ENCODE measurements at regions not wholly inside any gene's neighbourhood (a gene's known extent, or its start where the extent isn't known, plus 50 kb on each side); places are given as distances from the start of the nearest gene placed in this dataset.

- FAIRE-seq, result no peak
- ATAC-seq, result no peak
- no peak overlapping the region for H3K27ac ChIP-seq
- H3K9me3 ChIP-seq, result no peaks in the 10 kb centered on the region
- ChIA-PET CTCF (interaction anchor here (1.0 to 1.1 kb wide), 2 partner anchors 16 to 106 kb away, joined by 3 read pairs; no protein-coding TSS in a partner anchor), POLR2A (no interaction called here)
- no peaks in the 10 kb centered on the region for H3K4me1 ChIP-seq
- 78% methylated on average over 4 of the region's 4 CpGs for WGBS (ENCODE audit: missing lambda C conversion rate)
- TF ChIP-seq ATOH8 (CRISPR knock-in tag; IDR thresholded peaks at IDR 0.05; ENCODE audit: low read depth), result no peak
- TF ChIP-seq NPAS2 (CRISPR knock-in tag; IDR thresholded peaks at IDR 0.05; ENCODE audit: borderline replicate concordance), result no peak
- TF ChIP-seq EHF (CRISPR knock-in tag; IDR thresholded peaks at IDR 0.05), result no peak
- no peak for TF ChIP-seq HES2 (IDR thresholded peaks at IDR 0.05)
- no peak for TF ChIP-seq RCOR1 (IDR thresholded peaks at IDR 0.05; ENCODE audit: low read depth, low read length)
- no peak for TF ChIP-seq ZC3H11A (IDR thresholded peaks at IDR 0.05)
- no peak for TF ChIP-seq FOSL2 (IDR thresholded peaks at IDR 0.05)
- no peak for TF ChIP-seq FOSL2 (CRISPR knock-in tag; IDR thresholded peaks at IDR 0.05)
- no peak for TF ChIP-seq EP300 (IDR thresholded peaks at IDR 0.05)
- no peak for TF ChIP-seq CHD4 (IDR thresholded peaks at IDR 0.05; ENCODE audit: borderline replicate concordance)
- TF ChIP-seq CTCF (IDR thresholded peaks at IDR 0.05), result no peak
- H3K4me3 ChIP-seq, result no peak overlapping the region
- no peak for DNase-seq (ENCODE audit: low read depth in 1 of 2, low spot score in 1 of 2)
- H3K4me2 ChIP-seq, result no peak overlapping the region
Measured at GRCh38 chr1:168823988-168824387, 95.0 kb upstream of the DPT start.

GRCh38 chr1:168824418-168825065, 95.5 kb upstream of the DPT start:
- ATAC-seq, result no peak
- H3K4me1 ChIP-seq, result no peaks in the 10 kb centered on the region
- no peaks in the 10 kb centered on the region for H3K9me3 ChIP-seq
- 64% methylated on average over 2 of the region's 2 CpGs for WGBS (ENCODE audit: missing lambda C conversion rate)
- H3K4me2 ChIP-seq, result no peak overlapping the region
- ChIA-PET CTCF (interaction anchor here (1.0 to 1.1 kb wide), 2 partner anchors 15 to 105 kb away, joined by 3 read pairs; no protein-coding TSS in a partner anchor), POLR2A (no interaction called here)
- TF ChIP-seq FOSB (CRISPR knock-in tag; IDR thresholded peaks at IDR 0.05), result no peak
- TF ChIP-seq ESRRA (IDR thresholded peaks at IDR 0.05; ENCODE audit: borderline replicate concordance, low read length), result no peak
- no peak overlapping the region for H3K27ac ChIP-seq
- no peak for DNase-seq (ENCODE audit: low read depth in 1 of 2, low spot score in 1 of 2)
- FAIRE-seq, result no peak
- no peak overlapping the region for H3K4me3 ChIP-seq

GRCh38 chr1:168825129-168825528, 96.1 kb upstream of the DPT start:
- CTCF ChIA-PET, result interaction anchor here (1.1 kb wide), 1 partner anchor 14 kb away, joined by 3 read pairs; no protein-coding TSS in a partner anchor

More at GRCh38 chr1:168825129-168825528, 96.1 kb upstream of the DPT start:
- TF ChIP-seq E2F6 (IDR thresholded peaks at IDR 0.05; ENCODE audit: borderline replicate concordance, low read depth) (no peak), PBX3 (IDR thresholded peaks at IDR 0.05) (no peak), ATOH8 (CRISPR knock-in tag; IDR thresholded peaks at IDR 0.05; ENCODE audit: low read depth) (no peak), MAZ (IDR thresholded peaks at IDR 0.05; ENCODE audit: borderline replicate concordance, low read depth, low read length) (no peak), ZSCAN20 (CRISPR knock-in tag; IDR thresholded peaks at IDR 0.05) (no peak), HEYL (CRISPR knock-in tag; IDR thresholded peaks at IDR 0.05) (no peak), CHD4 (IDR thresholded peaks at IDR 0.05; ENCODE audit: borderline replicate concordance) (no peak), MAFK (IDR thresholded peaks at IDR 0.05; ENCODE audit: partially characterized antibody) (no peak), PHF8 (IDR thresholded peaks at IDR 0.05; ENCODE audit: borderline replicate concordance, low read depth) (no peak), RCOR1 (IDR thresholded peaks at IDR 0.05; ENCODE audit: low read depth, low read length) (no peak), MYC (IDR thresholded peaks at IDR 0.05; ENCODE audit: borderline replicate concordance, low read length) (no peak), CHD2 (IDR thresholded peaks at IDR 0.05; ENCODE audit: low read length, partially characterized antibody) (no peak), TFCP2L1 (CRISPR knock-in tag; IDR thresholded peaks at IDR 0.05) (no peak), FOXS1 (CRISPR knock-in tag; IDR thresholded peaks at IDR 0.05) (no peak), CBX2 (IDR thresholded peaks at IDR 0.05; ENCODE audit: borderline replicate concordance, low read depth) (no peak), JUN (IDR thresholded peaks at IDR 0.05) (no peak)
- H3K4me3 ChIP-seq, result no peak overlapping the region
- DNase-seq (ENCODE audit: low read depth in 1 of 2, low spot score in 1 of 2), result no peak
- H3K27ac ChIP-seq, result no peak overlapping the region
- H3K4me2 ChIP-seq, result no peak overlapping the region
- no peak for FAIRE-seq
- H3K9me3 ChIP-seq, result no peaks in the 10 kb centered on the region
- POLR2A ChIA-PET, result no interaction called here
- ATAC-seq, result no peak
- no peaks in the 10 kb centered on the region for H3K4me1 ChIP-seq
- WGBS (ENCODE audit: missing lambda C conversion rate), result 0% methylated on average over 1 of the region's 1 CpG
